Hepatocyte (in vitro differentiated cells): ENCODE measurements at regions not wholly inside any gene's neighbourhood (a gene's known extent, or its start where the extent isn't known, plus 50 kb on each side); places are given as distances from the start of the nearest gene placed in this dataset.

Experiments
- DNase-seq: peaks from one replicate; pipeline ENCODE4 v3.0.0-alpha.2; 2016; ENCODE audit warnings: low spot score
- H2AFZ ChIP-seq: fragments of 200-600 bp; sonication (generic); 2 replicates; pipeline ENCODE4 v1.6.0; 2016; ENCODE audit warnings: antibody characterized with exemption, mild to moderate bottlenecking
- H3K27ac ChIP-seq: fragments of 200-600 bp; sonication (generic); 2 replicates; pipeline ENCODE4 v1.5.1; 2016; ENCODE audit warnings: mild to moderate bottlenecking
- H3K27me3 ChIP-seq: fragments of 200-600 bp; sonication (generic); 2 replicates; pipeline ENCODE4 v1.6.1; 2016
- H3K36me3 ChIP-seq: fragments of 200-600 bp; sonication (generic); replicated peaks from 2 replicates; pipeline ENCODE4 v1.5.1; 2016; ENCODE audit warnings: low read depth; ENCODE audit not compliant: insufficient read depth
- H3K4me1 ChIP-seq: fragments of 200-600 bp; sonication (generic); 2 replicates; pipeline ENCODE4 v1.5.1; 2016; ENCODE audit warnings: mild to moderate bottlenecking, moderate library complexity; ENCODE audit not compliant: insufficient read depth
- H3K4me2 ChIP-seq: fragments of 200-600 bp; sonication (generic); 2 replicates; pipeline ENCODE4 v1.6.0; 2016
- H3K4me3 ChIP-seq: fragments of 200-600 bp; sonication (generic); 2 replicates; pipeline ENCODE4 v1.5.1; 2016; ENCODE audit warnings: mild to moderate bottlenecking
- H3K79me2 ChIP-seq: fragments of 200-600 bp; sonication (generic); 2 replicates; pipeline ENCODE4 v1.6.0; 2017; ENCODE audit warnings: mild to moderate bottlenecking
- H3K9me2 ChIP-seq: fragments of 200-600 bp; sonication (generic); replicated peaks from 2 replicates; pipeline ENCODE4 v1.6.0; 2017; ENCODE audit warnings: mild to moderate bottlenecking; ENCODE audit not compliant: insufficient read depth
- H3K9me3 ChIP-seq: fragments of 200-600 bp; sonication (generic); 2 replicates; pipeline ENCODE4 v1.5.1; 2016; ENCODE audit warnings: low read depth, mild to moderate bottlenecking
- H4K20me1 ChIP-seq: fragments of 200-600 bp; sonication (generic); 2 replicates; pipeline ENCODE4 v1.6.0; 2016; ENCODE audit warnings: mild to moderate bottlenecking; ENCODE audit not compliant: insufficient read depth, poor library complexity, severe bottlenecking
- CTCF ChIP-seq: fragments of 200-600 bp; sonication (generic); IDR thresholded peaks from 2 replicates; pipeline ENCODE4 v1.5.1; 2016; ENCODE audit warnings: antibody characterized with exemption, mild to moderate bottlenecking; ENCODE audit not compliant: poor library complexity
- EZH2 ChIP-seq: fragments of 200-600 bp; sonication (generic); IDR thresholded peaks from 2 replicates; pipeline ENCODE4 v1.6.1; 2016; ENCODE audit warnings: antibody characterized with exemption, mild to moderate bottlenecking, borderline replicate concordance
- EZH2phosphoT487 ChIP-seq: fragments of 200-600 bp; sonication (generic); IDR thresholded peaks from one replicate; pipeline ENCODE4 v1.6.1; 2018; ENCODE audit warnings: antibody characterized with exemption, mild to moderate bottlenecking, low read depth, moderate library complexity; ENCODE audit not compliant: unreplicated experiment, severe bottlenecking
- WGBS: methylation state at CpG from one replicate; pipeline ENCODE4 v1.1.6; 2016; ENCODE audit warnings: low lambda C conversion rate; ENCODE audit errors: missing lambda C conversion rate; 5-methylcytosine and 5-hydroxymethylcytosine counted together

GRCh38 chr6:21448485-21449109 is 145.0 kb upstream of the SOX4 start:
- no peaks in the 10 kb centered on the region for H3K9me3 ChIP-seq
- 41% methylated on average over 1 of the region's 1 CpG for whole genome bisulfite sequencing
- H3K79me2 ChIP-seq: no peaks in the 10 kb centered on the region
- no peak overlapping the region for H2AFZ ChIP-seq
- H4K20me1 ChIP-seq: no peaks in the 10 kb centered on the region
- H3K36me3 ChIP-seq: no peaks in the 10 kb centered on the region
- H3K4me1 ChIP-seq: peaks cover 4% of the 10 kb centered on the region
- TF ChIP-seq CTCF (no peak), EZH2 (no peak), EZH2phosphoT487 (no peak)
- no peak for DNase-seq
- no peak overlapping the region for H3K4me3 ChIP-seq
- H3K4me2 ChIP-seq: no peak overlapping the region
- H3K9me2 ChIP-seq: no peaks in the 10 kb centered on the region
- no peaks in the 10 kb centered on the region for H3K27me3 ChIP-seq
- H3K27ac ChIP-seq: no peak overlapping the region

- Histone ChIP-seq H3K27me3 (no peaks in the 10 kb centered on the region), H3K9me2 (no peaks in the 10 kb centered on the region), H3K4me1 (peaks cover 4% of the 10 kb centered on the region), H3K4me3 (no peak overlapping the region), H3K79me2 (no peaks in the 10 kb centered on the region), H4K20me1 (no peaks in the 10 kb centered on the region), H2AFZ (no peak overlapping the region), H3K9me3 (no peaks in the 10 kb centered on the region), H3K27ac (no peak overlapping the region), H3K36me3 (no peaks in the 10 kb centered on the region), H3K4me2 (no peak overlapping the region)
- TF ChIP-seq EZH2phosphoT487 (no peak), CTCF (no peak), EZH2 (no peak)
- 93% methylated on average over 4 of the region's 4 CpGs for WGBS
- no peak for DNase-seq
These were observed 143.4 kb upstream of the SOX4 start for GRCh38 chr6:21450149-21450548.

- Histone ChIP-seq H3K9me3 (no peaks in the 10 kb centered on the region), H3K79me2 (no peaks in the 10 kb centered on the region), H3K27ac (peak overlapping the region; percentile 3), H2AFZ (no peak overlapping the region), H3K4me3 (no peak overlapping the region), H3K36me3 (no peaks in the 10 kb centered on the region), H3K4me1 (peaks cover 4% of the 10 kb centered on the region), H3K4me2 (no peak overlapping the region), H3K27me3 (no peaks in the 10 kb centered on the region), H4K20me1 (no peaks in the 10 kb centered on the region), H3K9me2 (no peaks in the 10 kb centered on the region)
- no peak for DNase-seq
- WGBS: 66% methylated on average over 3 of the region's 3 CpGs
- no peak for TF ChIP-seq EZH2phosphoT487
- TF ChIP-seq EZH2: no peak
- no peak for TF ChIP-seq CTCF
These were observed 142.9 kb upstream of the SOX4 start for GRCh38 chr6:21450628-21451027.
